ENCODE measurements at regions not wholly inside any gene's neighbourhood (a gene's known extent, or its start where the extent isn't known, plus 50 kb on each side); places are given as distances from the start of the nearest gene placed in this dataset.

GRCh38 chr5:142219146-142219545 is 105.7 kb downstream of the SPRY4 start:
- Mint-ChIP-seq H3K36me3 (no peaks in the 10 kb centered on the region), H3K27me3 (ENCODE audit: low read depth in 2 of 2) (peaks cover 9 to 18% of the 10 kb centered on the region in 2 donors), H3K4me1 (peaks cover 0 to 32% of the 10 kb centered on the region in 2 donors), H3K9me3 (no peaks in the 10 kb centered on the region), H3K4me3 (no peak overlapping the region), H3K27ac (no peak overlapping the region)
- H3K27me3 ChIP-seq (ENCODE audit: control insufficient read depth, insufficient read depth, low read length), result no peaks in the 10 kb centered on the region
- no peaks in the 10 kb centered on the region for H3K9me3 ChIP-seq (ENCODE audit: control insufficient read depth, insufficient read depth, low read length)
- no peak overlapping the region for H3K4me3 ChIP-seq (ENCODE audit: low read length)
- ATAC-seq (no peak), DNase-seq (no peak)
- no peak overlapping the region for H3K27ac ChIP-seq (ENCODE audit: low read length)
- WGBS (ENCODE audit: insufficient coverage), result 89% methylated on average over 5 of the region's 7 CpGs
- H3K36me3 ChIP-seq (ENCODE audit: control insufficient read depth, insufficient read depth, low read length), result no peaks in the 10 kb centered on the region
- TF ChIP-seq CTCF (IDR thresholded peaks at IDR 0.05), result no peak
- H3K4me1 ChIP-seq (ENCODE audit: control insufficient read depth, insufficient read depth, low read length), result peaks cover 31% of the 10 kb centered on the region
- intact Hi-C loops (cut with micrococcal nuclease), result no loop called here

- no peak for TF ChIP-seq CTCF (IDR thresholded peaks at IDR 0.05)
- peaks cover 7 to 14% of the 10 kb centered on the region in 2 donors for H3K27me3 Mint-ChIP-seq (ENCODE audit: low read depth in 2 of 2)
These were observed 107.9 kb downstream of the SPRY4 start for GRCh38 chr5:142216931-142217330.

GRCh38 chr5:142215915-142216681 is 107.5 kb downstream of the NDFIP1 start:
- no peak for TF ChIP-seq CTCF (IDR thresholded peaks at IDR 0.05)
- 73% methylated on average over 14 of the region's 14 CpGs for WGBS (ENCODE audit: insufficient coverage)
- Histone ChIP-seq H3K4me3 (ENCODE audit: low read length) (no peak overlapping the region), H3K9me3 (ENCODE audit: control insufficient read depth, insufficient read depth, low read length) (no peaks in the 10 kb centered on the region), H3K27me3 (ENCODE audit: control insufficient read depth, insufficient read depth, low read length) (no peaks in the 10 kb centered on the region), H3K4me1 (ENCODE audit: control insufficient read depth, insufficient read depth, low read length) (peaks cover 9% of the 10 kb centered on the region), H3K36me3 (ENCODE audit: control insufficient read depth, insufficient read depth, low read length) (no peaks in the 10 kb centered on the region), H3K27ac (ENCODE audit: low read length) (no peak overlapping the region)
- peaks cover 0 to 6% of the 10 kb centered on the region in 2 donors for H3K27me3 Mint-ChIP-seq (ENCODE audit: low read depth in 2 of 2)
- intact Hi-C loops (cut with micrococcal nuclease), result no loop called here
- H3K9me3 Mint-ChIP-seq, result no peaks in the 10 kb centered on the region
- H3K4me1 Mint-ChIP-seq, result peaks cover 0 to 8% of the 10 kb centered on the region in 2 donors
- H3K27ac Mint-ChIP-seq, result no peak overlapping the region
- no peak for ATAC-seq
- DNase-seq, result no peak
- no peak overlapping the region for H3K4me3 Mint-ChIP-seq
- H3K36me3 Mint-ChIP-seq, result no peaks in the 10 kb centered on the region

More at GRCh38 chr5:142216931-142217330, 107.9 kb downstream of the SPRY4 start:
- Mint-ChIP-seq H3K36me3 (no peaks in the 10 kb centered on the region), H3K4me3 (no peak overlapping the region), H3K4me1 (peaks cover 0 to 16% of the 10 kb centered on the region in 2 donors), H3K9me3 (no peaks in the 10 kb centered on the region), H3K27ac (no peak overlapping the region)
- Histone ChIP-seq H3K27me3 (ENCODE audit: control insufficient read depth, insufficient read depth, low read length) (no peaks in the 10 kb centered on the region), H3K9me3 (ENCODE audit: control insufficient read depth, insufficient read depth, low read length) (no peaks in the 10 kb centered on the region), H3K27ac (ENCODE audit: low read length) (no peak overlapping the region), H3K36me3 (ENCODE audit: control insufficient read depth, insufficient read depth, low read length) (no peaks in the 10 kb centered on the region), H3K4me3 (ENCODE audit: low read length) (no peak overlapping the region), H3K4me1 (ENCODE audit: control insufficient read depth, insufficient read depth, low read length) (peaks cover 12% of the 10 kb centered on the region)
- intact Hi-C loops (cut with micrococcal nuclease), result no loop called here
- DNase-seq, result no peak
- ATAC-seq, result no peak
- 82% methylated on average over 3 of the region's 3 CpGs for WGBS (ENCODE audit: insufficient coverage)

- Mint-ChIP-seq H3K27ac (no peak overlapping the region), H3K36me3 (no peaks in the 10 kb centered on the region), H3K4me3 (no peak overlapping the region), H3K27me3 (ENCODE audit: low read depth in 2 of 2) (peaks cover 0 to 3% of the 10 kb centered on the region in 2 donors), H3K4me1 (no peaks in the 10 kb centered on the region), H3K9me3 (no peaks in the 10 kb centered on the region)
- ATAC-seq, result no peak
- no peak for TF ChIP-seq CTCF (IDR thresholded peaks at IDR 0.05)
- Histone ChIP-seq H3K4me1 (ENCODE audit: control insufficient read depth, insufficient read depth, low read length) (no peaks in the 10 kb centered on the region), H3K4me3 (ENCODE audit: low read length) (no peak overlapping the region), H3K27ac (ENCODE audit: low read length) (no peak overlapping the region), H3K27me3 (ENCODE audit: control insufficient read depth, insufficient read depth, low read length) (no peaks in the 10 kb centered on the region), H3K36me3 (ENCODE audit: control insufficient read depth, insufficient read depth, low read length) (no peaks in the 10 kb centered on the region), H3K9me3 (ENCODE audit: control insufficient read depth, insufficient read depth, low read length) (no peaks in the 10 kb centered on the region)
- intact Hi-C loops (cut with micrococcal nuclease), result no loop called here
- 66% methylated on average over 2 of the region's 2 CpGs for WGBS (ENCODE audit: insufficient coverage)
- no peak for DNase-seq
These were observed 104.5 kb downstream of the NDFIP1 start for GRCh38 chr5:142213077-142213476.

All from natural killer cell (primary cell).